Activated T-cell treated with anti-CD3 and anti-CD28 coated beads for 48 hours (primary cell): ENCODE measurements at regions not wholly inside any gene's neighbourhood (a gene's known extent, or its start where the extent isn't known, plus 50 kb on each side); places are given as distances from the start of the nearest gene placed in this dataset.
"Not testable (repeated sequence)": the region's sequence is repeated elsewhere in the genome, so short reads cannot be mapped to it uniquely, and the experiment has no call there.

ENCODE experiments used
- DNase-seq: peaks from one replicate; pipeline ENCODE4 v3.0.0-alpha.2; 2020; ENCODE audit warnings: low read depth

- DNase-seq = no peak
Measured at GRCh38 chr16:73949574-73950320, 346.9 kb upstream of the PSMD7 start.

GRCh38 chr16:73945631-73946030, 351.0 kb upstream of the PSMD7 start:
- no peak for DNase-seq

- DNase-seq = not testable (repeated sequence)
Measured at GRCh38 chr16:73943184-73943583, 353.4 kb upstream of the PSMD7 start.

GRCh38 chr16:73940786-73941185, 355.8 kb upstream of the PSMD7 start:
- DNase-seq = not testable (repeated sequence)

- no peak for DNase-seq
Measured at GRCh38 chr16:73923951-73924350, 372.7 kb upstream of the PSMD7 start.

GRCh38 chr16:73921295-73921694, 375.3 kb upstream of the PSMD7 start:
- DNase-seq = no peak

GRCh38 chr16:73916829-73917594, 379.6 kb upstream of the PSMD7 start:
- no peak for DNase-seq

- no peak for DNase-seq
Measured at GRCh38 chr16:73915935-73916334, 380.7 kb upstream of the PSMD7 start.

GRCh38 chr16:73915140-73915539, 381.5 kb upstream of the PSMD7 start:
- no peak for DNase-seq

- DNase-seq = no peak
Measured at GRCh38 chr16:73912850-73913249, 383.8 kb upstream of the PSMD7 start.

- no peak for DNase-seq
Measured at GRCh38 chr16:73912281-73912680, 384.3 kb upstream of the PSMD7 start.

GRCh38 chr16:73909529-73910035, 387.0 kb upstream of the PSMD7 start:
- DNase-seq = no peak

- no peak for DNase-seq
Measured at GRCh38 chr16:73891129-73891542, 405.5 kb upstream of the PSMD7 start.

GRCh38 chr16:73890186-73891128, 406.2 kb upstream of the PSMD7 start:
- DNase-seq = no peak

- no peak for DNase-seq
Measured at GRCh38 chr16:73888840-73889490, 407.6 kb upstream of the PSMD7 start.

GRCh38 chr16:73887911-73888310, 408.7 kb upstream of the PSMD7 start:
- DNase-seq = no peak

- no peak for DNase-seq
Measured at GRCh38 chr16:73886426-73886825, 410.2 kb upstream of the PSMD7 start.

- no peak for DNase-seq
Measured at GRCh38 chr16:73885319-73885718, 411.3 kb upstream of the PSMD7 start.

GRCh38 chr16:73883841-73884240, 412.8 kb upstream of the PSMD7 start:
- no peak for DNase-seq

GRCh38 chr16:73883126-73883525, 413.5 kb upstream of the PSMD7 start:
- DNase-seq = no peak

- DNase-seq = no peak
Measured at GRCh38 chr16:73882651-73883050, 414.0 kb upstream of the PSMD7 start.

GRCh38 chr16:73882033-73882432, 414.6 kb upstream of the PSMD7 start:
- no peak for DNase-seq
